Glomerular visceral epithelial cell (primary cell): ENCODE measurements at regions not wholly inside any gene's neighbourhood (a gene's known extent, or its start where the extent isn't known, plus 50 kb on each side); places are given as distances from the start of the nearest gene placed in this dataset.
"Not testable (repeated sequence)": the region's sequence is repeated elsewhere in the genome, so short reads cannot be mapped to it uniquely, and the experiment has no call there.

Experiments
- DNase-seq: peaks from one replicate; pipeline ENCODE4 v3.0.0-alpha.2; 2016; ENCODE audit errors: extremely low spot score

GRCh38 chr5:99901972-99902371, 633.2 kb upstream of the FAM174A start:
- DNase-seq: no peak

DNA sequence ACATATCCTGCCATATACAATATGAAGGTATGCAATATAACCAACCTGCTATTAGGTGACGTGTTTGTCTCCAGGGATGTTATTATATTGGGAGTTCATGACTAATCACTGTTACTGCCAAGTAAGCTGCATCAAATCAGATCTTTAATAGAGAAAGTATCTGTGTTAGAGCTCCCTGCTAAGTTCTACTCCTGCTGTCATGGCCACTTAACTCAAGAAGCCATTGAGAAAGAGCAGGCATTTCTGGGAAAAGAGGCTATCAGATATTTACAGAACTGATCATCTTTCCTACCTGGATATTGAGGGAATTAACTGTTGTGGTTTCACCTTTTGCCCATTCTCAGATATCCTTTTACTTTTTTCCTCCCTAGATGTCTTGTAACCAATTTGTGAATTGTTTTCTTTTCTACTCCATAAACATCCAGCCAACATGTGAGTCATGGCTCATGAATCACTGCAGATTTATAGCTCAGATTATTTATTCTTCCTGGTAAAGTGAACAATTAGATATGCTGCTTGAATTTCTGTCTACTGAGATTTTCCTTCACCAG, 634.8 kb upstream of the FAM174A start:
- DNase-seq: peak; percentile 52

- no peak for DNase-seq
Observed at GRCh38 chr5:99879791-99880511, 655.2 kb upstream of the FAM174A start.

DNA sequence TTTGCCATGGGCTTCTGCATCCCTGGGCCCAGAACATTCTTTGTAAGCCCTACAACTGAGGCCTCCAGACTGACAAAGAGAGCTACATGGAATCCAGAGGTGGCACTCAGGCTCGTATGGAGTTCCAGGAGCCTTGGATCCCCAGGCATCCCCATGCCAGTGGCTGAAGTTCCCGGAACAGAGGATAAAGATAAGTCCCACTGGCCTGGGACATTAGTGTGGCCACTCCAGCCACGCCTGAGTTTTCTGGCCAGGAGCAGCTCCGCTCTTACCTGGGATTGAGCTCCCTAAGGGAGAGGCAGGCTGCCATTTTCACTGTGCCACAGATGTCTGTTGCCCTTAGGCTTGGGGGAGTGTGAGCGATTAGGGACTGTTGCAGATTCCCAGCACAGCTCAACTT, 656.3 kb upstream of the FAM174A start:
- no peak for DNase-seq

- no peak for DNase-seq
Observed at GRCh38 chr5:99866740-99867139, 668.4 kb upstream of the FAM174A start.

- DNase-seq: no peak
Observed at GRCh38 chr5:99865159-99865558, 670.0 kb upstream of the FAM174A start.

DNA sequence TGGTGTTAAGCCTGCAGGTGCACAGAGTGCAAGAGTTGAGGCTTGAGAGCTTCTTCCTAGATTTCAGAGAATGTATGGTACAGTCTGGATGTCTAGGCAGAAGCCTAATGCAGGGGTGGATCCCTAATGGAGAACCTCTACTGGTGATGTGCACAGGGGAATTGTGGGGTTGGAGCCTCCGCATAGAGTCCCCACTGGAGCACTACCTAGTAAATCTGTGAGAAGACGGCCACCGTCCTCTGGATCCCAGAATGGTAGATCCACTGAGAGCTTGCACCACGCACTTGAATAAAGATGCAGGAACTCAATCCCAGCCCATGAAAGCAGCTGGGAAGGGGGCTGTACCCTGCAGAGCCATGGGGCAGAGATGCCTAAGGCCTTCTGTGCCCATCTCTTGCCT, 699.4 kb upstream of the FAM174A start:
- DNase-seq: no peak

DNA sequence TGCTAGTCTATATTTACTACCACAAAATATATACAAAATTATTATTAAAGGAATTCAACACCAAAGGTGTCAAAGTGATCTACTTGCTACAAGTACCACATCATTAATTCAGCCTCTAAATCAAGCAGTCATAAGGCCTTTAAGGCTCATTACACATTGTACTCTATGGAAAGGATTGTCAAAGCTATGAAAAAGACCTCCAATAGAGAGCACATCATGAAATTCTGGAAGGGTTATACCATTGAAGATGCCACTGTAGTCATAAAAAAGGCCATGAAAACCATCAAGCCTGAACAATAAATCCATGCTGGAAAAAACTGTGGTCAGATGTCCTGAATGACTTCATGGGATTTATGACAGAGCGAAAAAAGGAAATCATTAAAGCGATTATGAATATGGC, 708.0 kb upstream of the FAM174A start:
- no peak for DNase-seq

GRCh38 chr5:99817796-99818195, 717.4 kb upstream of the FAM174A start:
- no peak for DNase-seq

DNA sequence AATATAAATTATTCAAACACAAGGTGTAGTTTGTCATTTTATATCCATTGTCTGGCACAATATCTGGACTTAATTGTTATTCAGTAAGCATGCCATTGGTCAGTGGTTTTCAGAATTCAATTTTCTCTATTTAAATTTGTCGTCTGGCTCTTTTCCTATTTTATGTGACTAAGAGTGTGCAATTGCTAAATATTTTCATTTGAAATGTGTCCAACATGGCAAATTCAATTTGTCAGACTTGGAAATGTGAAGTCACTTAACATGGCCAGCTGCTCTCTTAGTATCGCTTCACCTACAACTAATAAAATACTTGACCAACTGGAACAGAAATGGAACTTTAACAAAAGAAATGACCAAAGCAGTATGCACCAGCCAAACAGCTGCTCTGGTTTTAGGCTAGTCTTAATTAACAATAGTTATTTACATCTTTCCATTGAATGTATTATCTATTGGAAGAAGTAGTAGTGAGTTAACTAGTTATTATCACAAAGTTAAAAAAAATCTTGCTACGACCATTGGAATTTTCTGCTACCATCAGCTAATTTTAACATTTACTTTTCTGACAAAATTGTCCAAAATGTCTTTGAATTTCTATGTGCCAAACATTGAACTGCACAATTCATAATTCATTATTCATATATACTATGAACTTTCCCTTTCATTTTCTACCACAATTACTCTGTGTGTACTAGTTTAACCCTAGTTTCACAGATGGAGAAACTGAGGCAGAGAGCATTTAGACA, 720.7 kb upstream of the FAM174A start:
- DNase-seq: no peak

GRCh38 chr5:99808657-99809230, 726.4 kb upstream of the FAM174A start:
- DNase-seq: no peak

DNA sequence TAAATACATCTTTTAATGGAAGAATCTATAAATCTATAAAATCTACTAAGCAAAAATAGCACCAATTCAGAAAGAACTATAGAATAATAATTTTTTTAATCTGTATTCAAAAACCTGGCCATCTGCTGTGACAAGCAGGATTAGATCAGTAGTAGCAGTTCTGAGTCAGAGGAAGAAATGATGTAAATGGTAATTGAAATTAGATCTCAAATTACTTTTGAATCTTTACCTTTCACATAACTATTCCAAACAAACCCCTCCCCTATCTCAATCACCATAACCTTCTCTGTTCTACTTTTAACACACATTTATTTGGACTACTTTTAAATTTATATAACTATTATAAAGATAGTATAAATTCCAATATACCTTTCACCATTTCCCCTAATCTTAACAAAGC, 727.8 kb upstream of the FAM174A start:
- no peak for DNase-seq

- no peak for DNase-seq
Observed at GRCh38 chr5:99795031-99795430, 740.1 kb upstream of the FAM174A start.

DNA sequence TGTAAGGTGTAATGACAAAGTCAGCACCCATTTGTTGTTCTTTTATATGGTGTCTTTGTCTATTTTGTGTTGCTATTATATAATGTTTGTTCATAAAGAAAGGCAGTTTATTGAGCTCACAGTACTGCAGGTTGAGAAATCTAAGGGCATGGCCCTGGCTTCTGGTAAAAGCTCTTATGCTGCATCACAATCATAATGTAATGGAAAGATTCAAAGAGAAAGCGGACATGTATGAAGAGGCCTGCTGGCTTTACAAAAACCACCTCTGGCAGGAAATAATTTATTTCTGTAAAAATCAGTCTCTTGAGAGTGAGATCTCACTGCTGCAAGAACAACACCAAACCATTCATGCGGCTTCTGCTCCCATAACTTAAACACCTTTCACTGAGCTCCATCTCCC, 746.7 kb upstream of the FAM174A start:
- DNase-seq: no peak

DNA sequence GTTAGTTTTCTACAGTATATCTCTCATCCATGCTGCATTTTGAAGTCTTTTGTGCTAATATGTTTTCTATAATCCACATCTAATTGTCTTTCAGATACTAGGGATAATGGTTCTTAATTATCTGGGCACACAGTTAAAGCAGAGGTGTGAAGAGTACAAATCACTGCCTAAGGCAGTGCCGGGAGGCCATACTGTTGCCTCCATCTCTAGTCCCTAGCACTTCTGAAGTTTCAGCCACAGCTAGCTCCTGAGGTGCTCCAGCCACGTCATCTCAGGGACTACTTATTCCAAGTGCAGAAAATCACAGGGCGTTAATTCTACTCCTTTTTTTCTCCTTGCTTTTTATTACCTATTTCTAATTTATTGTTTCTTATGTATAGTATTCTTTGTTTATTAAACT, 760.0 kb upstream of the FAM174A start:
- no peak for DNase-seq

- DNase-seq: no peak
Observed at GRCh38 chr5:99773290-99773689, 761.9 kb upstream of the FAM174A start.

DNA sequence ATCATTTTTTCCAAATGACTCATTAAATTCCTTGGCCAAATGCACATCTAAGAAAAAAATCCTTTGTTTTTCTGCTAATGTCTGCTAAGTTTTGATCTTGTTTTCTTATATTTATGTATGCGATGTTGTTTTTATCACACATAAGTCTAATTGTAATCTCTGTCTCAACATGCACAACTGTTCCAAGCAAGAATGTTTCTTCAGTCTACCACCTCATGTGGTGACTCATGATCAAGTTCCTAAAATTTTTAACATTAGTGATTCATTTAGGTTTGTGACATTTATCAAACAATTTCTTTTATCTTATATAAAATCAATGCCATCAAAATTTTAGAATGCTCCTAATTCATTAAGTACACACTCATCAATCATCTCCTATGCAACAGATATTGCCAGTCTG, 763.9 kb upstream of the FAM174A start:
- no peak for DNase-seq

GRCh38 chr5:99765011-99765410, 770.2 kb upstream of the FAM174A start:
- no peak for DNase-seq

DNA sequence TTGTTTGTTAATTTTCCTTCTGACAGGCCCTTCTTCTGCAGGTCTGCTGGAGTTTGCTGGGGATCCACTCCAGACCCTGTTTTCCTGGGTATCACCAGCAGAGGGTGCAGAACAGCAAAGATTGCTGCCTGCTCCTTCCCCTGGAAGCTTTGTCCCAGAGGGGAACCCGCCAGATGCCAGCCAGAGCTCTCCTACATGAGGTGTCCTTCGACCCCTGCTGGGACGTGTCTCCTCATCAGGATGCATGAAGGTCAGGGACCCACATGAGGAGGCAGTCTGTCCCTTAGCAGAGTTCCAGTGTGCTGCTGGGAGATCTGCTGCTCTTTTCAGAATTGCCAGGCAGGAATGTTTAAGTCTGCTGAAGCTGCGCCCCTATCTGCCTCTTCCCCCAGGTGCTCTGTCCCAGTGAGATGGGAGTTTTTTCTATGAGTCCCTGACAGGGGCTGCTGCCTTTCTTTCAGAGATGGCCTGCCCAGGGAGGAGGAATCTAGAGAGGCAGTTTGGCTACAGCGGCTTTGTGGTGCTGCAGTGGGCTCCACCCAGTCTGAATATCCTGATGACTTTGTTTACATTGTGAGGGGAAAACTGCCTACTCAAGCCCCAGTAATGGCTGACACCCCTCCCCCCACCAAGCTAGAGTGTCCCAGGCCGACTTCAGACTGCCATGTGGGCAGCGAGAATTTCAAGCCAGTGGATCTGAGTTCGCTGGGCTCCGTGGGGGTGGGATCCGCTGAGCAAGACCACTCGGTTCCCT, 772.0 kb upstream of the FAM174A start:
- no peak for DNase-seq

- no peak for DNase-seq
Observed at GRCh38 chr5:99747342-99747741, 787.8 kb upstream of the FAM174A start.

DNA sequence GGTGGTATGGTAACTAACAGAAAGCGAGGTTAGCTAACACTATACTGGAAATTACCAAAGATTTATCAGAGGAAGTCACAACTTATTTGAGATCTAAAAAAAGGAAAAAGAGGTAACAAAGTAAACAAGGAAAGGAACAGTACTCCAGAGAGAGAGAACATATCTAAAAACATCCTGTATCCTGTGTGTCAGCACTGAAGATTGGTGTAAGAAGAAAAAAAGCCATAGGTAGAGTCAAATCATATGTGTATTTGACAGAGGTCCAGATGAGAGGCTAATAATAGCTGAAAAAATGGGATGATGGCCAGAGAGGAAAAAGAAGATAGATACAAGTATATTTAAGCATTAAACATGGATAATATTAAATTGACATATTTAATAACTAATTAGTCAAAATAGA, 802.0 kb upstream of the FAM174A start:
- DNase-seq: not testable (repeated sequence)

DNA sequence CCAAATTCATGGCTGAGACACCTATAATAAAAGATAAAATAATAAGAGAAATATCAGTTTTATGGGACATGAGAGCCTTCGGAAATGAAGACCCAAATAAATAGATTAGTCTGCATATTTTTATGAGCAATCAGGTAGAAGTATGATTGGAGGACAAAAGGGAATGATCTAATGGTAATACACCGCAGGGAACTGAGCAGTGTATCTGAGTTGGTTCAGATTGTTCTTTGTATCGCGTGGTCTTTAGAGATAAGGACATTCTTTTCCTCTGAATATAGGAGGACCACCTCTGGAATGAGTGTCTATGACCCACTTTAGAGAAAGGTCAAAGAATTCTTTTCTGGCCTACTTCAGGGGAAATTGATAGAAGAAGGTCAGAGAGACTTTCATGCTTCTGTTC, 801.8 kb upstream of the CHD1 start:
- DNase-seq: not testable (repeated sequence)
